ENCODE measurements at regions not wholly inside any gene's neighbourhood (a gene's known extent, or its start where the extent isn't known, plus 50 kb on each side); places are given as distances from the start of the nearest gene placed in this dataset.

- DNase-seq = no peak
These were observed 971.7 kb upstream of the CHORDC1 start for GRCh38 chr11:91194546-91194945.

- no peak for DNase-seq
These were observed 965.6 kb upstream of the CHORDC1 start for GRCh38 chr11:91188484-91188883.

- no peak for DNase-seq
These were observed 964.5 kb upstream of the CHORDC1 start for GRCh38 chr11:91187314-91187713.

GRCh38 chr11:91178366-91178765 is 955.5 kb upstream of the CHORDC1 start:
- no peak for DNase-seq

GRCh38 chr11:91174734-91175133 is 951.9 kb upstream of the CHORDC1 start:
- DNase-seq = no peak

- DNase-seq = no peak
These were observed 951.3 kb upstream of the CHORDC1 start for GRCh38 chr11:91174193-91174592.

- no peak for DNase-seq
These were observed 950.9 kb upstream of the CHORDC1 start for GRCh38 chr11:91173701-91174100.

GRCh38 chr11:91170711-91171110 is 947.9 kb upstream of the CHORDC1 start:
- DNase-seq = no peak

- DNase-seq = no peak
These were observed 941.6 kb upstream of the CHORDC1 start for GRCh38 chr11:91164452-91164822.

GRCh38 chr11:91163619-91164451 is 941.0 kb upstream of the CHORDC1 start:
- no peak for DNase-seq

GRCh38 chr11:91160661-91161060 is 937.8 kb upstream of the CHORDC1 start:
- no peak for DNase-seq

GRCh38 chr11:91158891-91159537 is 936.2 kb upstream of the CHORDC1 start:
- DNase-seq = no peak

- no peak for DNase-seq
These were observed 935.4 kb upstream of the CHORDC1 start for GRCh38 chr11:91158297-91158696.

GRCh38 chr11:91156041-91156440 is 933.2 kb upstream of the CHORDC1 start:
- no peak for DNase-seq

GRCh38 chr11:91147885-91148284 is 925.0 kb upstream of the CHORDC1 start:
- DNase-seq = no peak

- DNase-seq = no peak
These were observed 918.8 kb upstream of the CHORDC1 start for GRCh38 chr11:91141655-91142054.

- DNase-seq = no peak
These were observed 913.8 kb upstream of the CHORDC1 start for GRCh38 chr11:91136631-91137030.

- DNase-seq = no peak
These were observed 910.5 kb upstream of the CHORDC1 start for GRCh38 chr11:91133361-91133760.

- no peak for DNase-seq
These were observed 906.7 kb upstream of the CHORDC1 start for GRCh38 chr11:91129596-91129995.

GRCh38 chr11:91124363-91124762 is 901.5 kb upstream of the CHORDC1 start:
- DNase-seq = no peak

GRCh38 chr11:91115116-91115515 is 892.3 kb upstream of the CHORDC1 start:
- no peak for DNase-seq

GRCh38 chr11:91104237-91104636 is 881.4 kb upstream of the CHORDC1 start:
- no peak for DNase-seq

- no peak for DNase-seq
These were observed 877.6 kb upstream of the CHORDC1 start for GRCh38 chr11:91100427-91100826.

- no peak for DNase-seq
These were observed 874.2 kb upstream of the CHORDC1 start for GRCh38 chr11:91097083-91097482.

- no peak for DNase-seq
These were observed 870.3 kb upstream of the CHORDC1 start for GRCh38 chr11:91093141-91093540.

All from NCI-H1694 (cell line).